ENCODE measurements at regions not wholly inside any gene's neighbourhood (a gene's known extent, or its start where the extent isn't known, plus 50 kb on each side); places are given as distances from the start of the nearest gene placed in this dataset.

GRCh38 chr21:38741092-38741949 lies 64.4 kb upstream of the ETS2 start:
- TF ChIP-seq CTCF (IDR thresholded peaks at IDR 0.05; ENCODE audit: low read depth, low read length, poor library complexity, severe bottlenecking): no peak
- TF ChIP-seq EZH2phosphoT487 (IDR thresholded peaks at IDR 0.05; ENCODE audit: borderline replicate concordance, low read length): no peak

Measured in DOHH2 (cell line).